ENCODE measurements at regions not wholly inside any gene's neighbourhood (a gene's known extent, or its start where the extent isn't known, plus 50 kb on each side); places are given as distances from the start of the nearest gene placed in this dataset.
"Not testable (repeated sequence)": the region's sequence is repeated elsewhere in the genome, so short reads cannot be mapped to it uniquely, and the experiment has no call there.

DNA sequence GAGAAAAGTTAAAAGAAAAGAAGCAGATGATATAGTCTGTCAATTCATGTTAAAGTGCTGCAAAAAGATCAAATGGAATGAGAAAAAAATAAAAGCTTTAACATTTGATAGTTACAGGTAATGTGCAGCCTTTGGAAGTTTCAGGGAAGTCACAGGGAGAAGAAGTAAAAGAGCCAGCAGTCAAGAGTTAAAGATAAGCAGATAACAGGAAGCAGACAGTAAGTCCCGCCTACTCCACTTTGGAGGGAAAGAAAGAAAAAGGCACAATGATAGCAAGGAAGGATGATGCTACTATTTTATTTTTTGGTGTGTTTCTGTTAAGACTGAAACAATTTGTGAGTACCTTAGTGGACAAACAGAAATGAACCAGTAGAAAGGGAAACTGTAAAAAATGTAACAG is 111.1 kb upstream of the KRR1 start:
- no peak for DNase-seq (ENCODE audit: insufficient read length, low spot score, missing footprints)

GRCh38 chr12:75614396-75614795 is 103.0 kb upstream of the KRR1 start:
- not testable (repeated sequence) for H3K27me3 ChIP-seq (ENCODE audit: insufficient read depth, low read length); H3K79me2 ChIP-seq (ENCODE audit: insufficient read depth, low read length); H4K20me1 ChIP-seq (ENCODE audit: insufficient read depth, low read length); H3K4me3 ChIP-seq (ENCODE audit: insufficient read depth, low read length); DNase-seq (ENCODE audit: insufficient read length, low spot score, missing footprints); H3K36me3 ChIP-seq (ENCODE audit: insufficient read depth, low read length); H3K27ac ChIP-seq (ENCODE audit: low read depth, low read length); H3K4me2 ChIP-seq (ENCODE audit: insufficient read depth, low read length); H2AFZ ChIP-seq (ENCODE audit: low read length); H3K4me1 ChIP-seq (ENCODE audit: insufficient read depth, low read length); H3K9me3 ChIP-seq (ENCODE audit: low read depth, low read length)

More for the DNA sequence above, 111.1 kb upstream of the KRR1 start:
- H3K36me3 ChIP-seq (ENCODE audit: insufficient read depth, low read length): no peaks in the 10 kb centered on the region
- peak overlapping the region; percentile 27 for H2AFZ ChIP-seq (ENCODE audit: low read length)
- H3K9me3 ChIP-seq (ENCODE audit: low read depth, low read length): no peaks in the 10 kb centered on the region
- no peak overlapping the region for H3K27ac ChIP-seq (ENCODE audit: low read depth, low read length)
- no peak for TF ChIP-seq CTCF (IDR thresholded peaks at IDR 0.05; ENCODE audit: extremely low read depth, low read depth, low read length)
- H3K4me2 ChIP-seq (ENCODE audit: insufficient read depth, low read length): no peak overlapping the region
- no peaks in the 10 kb centered on the region for H4K20me1 ChIP-seq (ENCODE audit: insufficient read depth, low read length)
- H3K4me1 ChIP-seq (ENCODE audit: insufficient read depth, low read length): no peaks in the 10 kb centered on the region
- H3K4me3 ChIP-seq (ENCODE audit: insufficient read depth, low read length): no peak overlapping the region
- H3K79me2 ChIP-seq (ENCODE audit: insufficient read depth, low read length): no peaks in the 10 kb centered on the region
- H3K27me3 ChIP-seq (ENCODE audit: insufficient read depth, low read length): no peaks in the 10 kb centered on the region

GRCh38 chr12:75613981-75614380 is 102.6 kb upstream of the KRR1 start:
- H3K4me1 ChIP-seq (ENCODE audit: insufficient read depth, low read length): no peaks in the 10 kb centered on the region
- no peaks in the 10 kb centered on the region for H3K79me2 ChIP-seq (ENCODE audit: insufficient read depth, low read length)
- no peaks in the 10 kb centered on the region for H3K27me3 ChIP-seq (ENCODE audit: insufficient read depth, low read length)
- H4K20me1 ChIP-seq (ENCODE audit: insufficient read depth, low read length): no peaks in the 10 kb centered on the region
- H2AFZ ChIP-seq (ENCODE audit: low read length): no peak overlapping the region
- H3K9me3 ChIP-seq (ENCODE audit: low read depth, low read length): no peaks in the 10 kb centered on the region
- no peak overlapping the region for H3K4me2 ChIP-seq (ENCODE audit: insufficient read depth, low read length)
- no peak for TF ChIP-seq CTCF (IDR thresholded peaks at IDR 0.05; ENCODE audit: extremely low read depth, low read depth, low read length)
- H3K27ac ChIP-seq (ENCODE audit: low read depth, low read length): no peak overlapping the region
- DNase-seq (ENCODE audit: insufficient read length, low spot score, missing footprints): no peak
- H3K36me3 ChIP-seq (ENCODE audit: insufficient read depth, low read length): no peaks in the 10 kb centered on the region
- H3K4me3 ChIP-seq (ENCODE audit: insufficient read depth, low read length): no peak overlapping the region

DNA sequence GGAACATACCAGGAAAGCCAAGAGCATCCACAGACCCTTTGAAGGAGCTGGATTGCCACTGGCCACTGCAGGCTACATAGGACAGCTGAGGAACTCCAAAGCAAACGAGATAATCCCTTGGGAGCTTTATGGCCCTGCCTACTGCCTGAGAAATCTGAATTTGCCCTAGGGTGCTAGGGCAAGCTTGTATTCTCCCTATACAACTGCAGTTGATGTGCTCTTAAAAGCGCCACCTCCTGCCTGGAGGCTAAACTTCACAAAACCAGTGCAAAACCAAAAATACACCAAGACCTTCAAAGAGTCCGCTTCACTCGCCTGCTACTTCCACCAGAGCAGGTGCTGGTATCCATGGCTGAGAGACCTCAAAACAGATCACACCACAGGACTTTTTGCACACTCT is 99.6 kb upstream of the KRR1 start:
- Histone ChIP-seq H3K4me1 (ENCODE audit: insufficient read depth, low read length) (no peaks in the 10 kb centered on the region), H3K4me3 (ENCODE audit: insufficient read depth, low read length) (no peak overlapping the region), H2AFZ (ENCODE audit: low read length) (no peak overlapping the region), H4K20me1 (ENCODE audit: insufficient read depth, low read length) (no peaks in the 10 kb centered on the region), H3K27me3 (ENCODE audit: insufficient read depth, low read length) (no peaks in the 10 kb centered on the region), H3K27ac (ENCODE audit: low read depth, low read length) (no peak overlapping the region), H3K9me3 (ENCODE audit: low read depth, low read length) (no peaks in the 10 kb centered on the region), H3K4me2 (ENCODE audit: insufficient read depth, low read length) (no peak overlapping the region), H3K79me2 (ENCODE audit: insufficient read depth, low read length) (no peaks in the 10 kb centered on the region), H3K36me3 (ENCODE audit: insufficient read depth, low read length) (no peaks in the 10 kb centered on the region)
- TF ChIP-seq CTCF (IDR thresholded peaks at IDR 0.05; ENCODE audit: extremely low read depth, low read depth, low read length): no peak
- no peak for DNase-seq (ENCODE audit: insufficient read length, low spot score, missing footprints)
